ENCODE measurements at regions not wholly inside any gene's neighbourhood (a gene's known extent, or its start where the extent isn't known, plus 50 kb on each side); places are given as distances from the start of the nearest gene placed in this dataset.

GRCh38 chr10:128312250-128312649, 186.0 kb upstream of the MKI67 start:
- intact Hi-C loops (cut with micrococcal nuclease), result no loop called here

GRCh38 chr10:128314686-128315085, 188.5 kb upstream of the MKI67 start:
- intact Hi-C loops (cut with micrococcal nuclease), result no loop called here

- intact Hi-C loops (cut with micrococcal nuclease), result no loop called here
These were observed 190.0 kb upstream of the MKI67 start for GRCh38 chr10:128316121-128316726.

DNA sequence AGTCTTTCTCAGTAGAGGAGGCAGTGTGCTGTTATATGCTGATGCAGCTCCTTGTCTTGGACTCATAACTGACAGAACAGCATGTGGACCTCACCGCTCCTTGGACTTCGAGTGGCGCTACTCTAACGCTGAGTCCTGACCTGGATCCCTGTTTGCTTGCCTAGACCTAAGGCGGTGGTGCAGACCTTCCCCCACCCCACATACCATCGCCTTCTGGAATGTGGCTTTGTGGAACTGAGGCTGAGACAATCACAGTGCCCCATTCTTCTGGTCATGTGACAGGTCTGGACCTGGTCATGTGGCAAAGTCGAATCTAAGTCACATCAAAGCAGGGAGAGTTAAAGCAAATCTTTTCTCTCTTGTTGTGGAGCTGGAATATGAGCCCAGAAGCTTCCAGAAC, 190.7 kb upstream of the MKI67 start:
- intact Hi-C loops (cut with micrococcal nuclease), result no loop called here

GRCh38 chr10:128318366-128318765, 192.1 kb upstream of the MKI67 start:
- intact Hi-C loops (cut with micrococcal nuclease), result no loop called here

GRCh38 chr10:128318913-128319312, 192.7 kb upstream of the MKI67 start:
- intact Hi-C loops (cut with micrococcal nuclease), result no loop called here

- intact Hi-C loops (cut with micrococcal nuclease), result no loop called here
These were observed 195.9 kb upstream of the MKI67 start for GRCh38 chr10:128322106-128322505.

DNA sequence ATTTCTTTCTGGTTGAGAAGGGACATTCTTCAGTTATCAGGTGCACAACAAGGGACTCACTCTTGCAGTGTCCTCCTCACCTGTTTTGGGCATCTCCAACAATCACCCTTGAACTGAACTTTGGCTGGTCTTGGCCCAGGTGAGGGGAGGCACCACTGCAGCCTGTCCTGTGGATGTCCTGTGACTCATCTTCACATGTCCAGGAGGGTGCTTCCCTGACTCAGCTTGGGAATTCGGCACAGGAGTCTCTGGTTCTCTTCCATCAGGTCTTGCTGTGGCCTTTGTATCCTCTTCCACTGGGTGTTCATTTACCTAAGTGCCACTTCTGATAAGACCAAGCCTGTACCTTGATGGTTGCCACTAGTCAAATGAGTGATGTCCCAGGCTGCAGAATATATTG, 196.7 kb upstream of the MKI67 start:
- intact Hi-C loops (cut with micrococcal nuclease), result no loop called here

DNA sequence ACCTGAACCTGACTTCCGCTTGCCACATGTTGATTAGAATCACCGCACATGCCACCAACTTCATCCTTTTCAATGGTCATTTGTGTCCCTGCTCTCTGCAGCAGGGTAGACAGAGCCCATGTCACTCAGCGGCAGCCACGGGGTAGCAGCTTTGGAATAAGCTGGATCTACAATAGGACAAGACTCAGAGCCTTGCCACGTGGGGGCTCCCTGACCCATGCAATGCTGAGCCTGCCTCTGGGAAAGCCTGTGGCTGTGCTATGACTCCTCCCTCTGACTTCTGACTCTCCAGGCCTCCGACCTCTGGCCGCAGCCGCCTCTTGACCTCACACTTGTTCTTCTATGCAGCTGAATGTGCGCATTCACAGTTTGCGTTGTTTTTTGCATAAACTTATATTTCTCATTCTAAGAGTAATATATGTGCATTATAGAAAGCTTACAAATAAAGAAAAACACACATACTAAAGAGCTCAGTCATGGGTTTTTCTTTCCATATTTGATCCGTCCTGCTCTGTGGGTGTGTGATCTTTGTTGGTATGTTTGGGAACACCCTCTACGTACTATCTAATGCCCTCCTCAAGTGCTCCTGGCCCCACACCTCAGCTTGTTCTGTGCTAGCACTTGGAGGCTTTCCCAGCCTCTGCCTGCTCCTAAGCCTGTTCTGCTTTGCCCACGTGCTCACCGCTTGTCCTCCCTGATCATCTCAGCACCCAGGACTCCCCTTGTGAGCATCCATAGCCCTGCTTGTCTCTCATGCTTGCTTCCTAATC, 198.0 kb upstream of the MKI67 start:
- intact Hi-C loops (cut with micrococcal nuclease), result no loop called here

- intact Hi-C loops (cut with micrococcal nuclease), result no loop called here
These were observed 199.6 kb upstream of the MKI67 start for GRCh38 chr10:128325788-128326187.

DNA sequence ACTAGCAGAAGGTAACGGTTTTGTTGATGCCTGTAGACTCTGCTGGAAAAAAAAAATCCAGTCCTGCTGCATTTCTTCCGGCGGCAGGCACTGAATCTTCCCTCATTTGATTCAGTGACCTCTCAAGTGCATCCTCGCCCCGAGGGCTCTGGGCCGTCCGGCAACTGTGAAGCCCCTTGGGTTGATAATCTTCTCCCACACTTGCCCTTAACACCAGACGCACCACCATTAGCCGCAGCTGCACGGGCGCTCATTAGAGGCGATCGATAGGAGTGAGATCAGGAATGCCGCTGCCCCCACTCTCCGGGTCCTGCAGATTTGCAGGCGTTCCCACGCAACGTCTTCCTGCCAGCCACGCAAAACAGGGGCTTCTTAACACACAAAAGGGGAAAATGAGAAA, 200.0 kb upstream of the MKI67 start:
- intact Hi-C loops (cut with micrococcal nuclease), result no loop called here

DNA sequence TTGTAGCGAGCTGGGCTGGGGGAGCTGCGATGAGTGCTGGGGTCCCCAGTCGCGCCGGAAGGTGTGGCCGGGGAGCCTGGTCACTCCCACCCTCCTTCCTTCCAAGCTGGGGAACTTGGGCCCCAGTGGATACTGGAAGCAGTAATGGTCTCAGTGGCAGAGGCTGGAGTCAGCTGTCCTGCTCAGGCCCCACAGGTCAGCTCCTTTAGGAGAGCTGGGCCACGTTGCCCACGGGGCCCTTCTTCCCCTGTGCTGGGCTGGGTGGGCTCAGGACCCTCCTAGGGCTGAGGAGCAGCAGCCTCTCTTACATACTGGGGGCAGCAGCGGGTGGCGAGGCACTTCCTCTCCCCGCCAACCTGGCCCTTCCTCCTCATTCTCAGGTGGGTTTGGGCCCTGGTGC, 200.6 kb upstream of the MKI67 start:
- intact Hi-C loops (cut with micrococcal nuclease), result no loop called here

- intact Hi-C loops (cut with micrococcal nuclease), result no loop called here
These were observed 210.2 kb upstream of the MKI67 start for GRCh38 chr10:128336401-128336800.

DNA sequence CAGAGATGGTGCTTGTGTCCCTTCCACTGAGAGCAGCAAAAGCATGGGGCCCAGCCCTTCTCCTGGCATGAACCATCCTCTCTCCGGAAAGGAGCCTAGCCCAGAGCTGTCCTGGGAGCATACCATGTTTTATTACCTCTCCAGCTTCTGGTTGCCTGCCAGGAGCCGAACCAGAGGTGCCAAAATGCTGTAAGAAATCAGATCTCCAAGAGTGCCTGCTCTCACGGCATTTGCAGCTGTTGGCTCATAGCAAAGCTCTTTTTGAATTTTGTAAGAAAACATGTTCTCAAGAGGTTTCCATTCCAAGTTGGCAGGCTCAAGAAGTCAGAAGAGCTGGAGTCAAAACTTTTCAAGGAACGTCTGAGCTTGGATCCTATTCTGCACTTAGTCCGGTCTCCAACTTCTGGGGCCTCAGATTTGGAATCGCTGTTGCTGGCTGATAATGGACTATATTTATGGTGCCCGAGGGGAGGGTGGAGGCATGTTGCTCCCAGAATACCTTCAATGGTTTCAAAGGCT, 211.7 kb upstream of the MKI67 start:
- intact Hi-C loops (cut with micrococcal nuclease), result no loop called here

- intact Hi-C loops (cut with micrococcal nuclease), result no loop called here
These were observed 212.7 kb upstream of the MKI67 start for GRCh38 chr10:128338951-128339350.

GRCh38 chr10:128339753-128340152, 213.5 kb upstream of the MKI67 start:
- intact Hi-C loops (cut with micrococcal nuclease), result no loop called here

DNA sequence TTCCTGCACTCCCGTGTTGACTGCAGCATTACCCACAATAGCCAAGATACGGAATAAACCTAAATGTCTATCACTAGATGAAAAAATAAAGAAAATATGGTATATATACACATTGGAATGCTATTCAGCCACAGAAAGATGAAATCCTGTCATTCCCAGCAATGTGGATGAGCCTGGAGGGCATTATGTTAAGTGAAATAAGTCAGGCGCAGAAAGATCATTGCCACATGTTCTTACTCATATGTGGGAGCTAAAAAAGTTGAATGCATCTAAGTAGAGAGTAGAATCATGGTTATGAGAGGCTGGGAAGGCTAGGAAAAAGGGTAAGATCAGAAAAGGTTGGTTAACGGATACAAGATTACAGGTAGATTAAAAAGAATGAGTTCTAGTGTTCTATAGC, 219.1 kb upstream of the MKI67 start:
- intact Hi-C loops (cut with micrococcal nuclease), result no loop called here

- intact Hi-C loops (cut with micrococcal nuclease), result no loop called here
These were observed 234.6 kb upstream of the MKI67 start for GRCh38 chr10:128360783-128361182.

DNA sequence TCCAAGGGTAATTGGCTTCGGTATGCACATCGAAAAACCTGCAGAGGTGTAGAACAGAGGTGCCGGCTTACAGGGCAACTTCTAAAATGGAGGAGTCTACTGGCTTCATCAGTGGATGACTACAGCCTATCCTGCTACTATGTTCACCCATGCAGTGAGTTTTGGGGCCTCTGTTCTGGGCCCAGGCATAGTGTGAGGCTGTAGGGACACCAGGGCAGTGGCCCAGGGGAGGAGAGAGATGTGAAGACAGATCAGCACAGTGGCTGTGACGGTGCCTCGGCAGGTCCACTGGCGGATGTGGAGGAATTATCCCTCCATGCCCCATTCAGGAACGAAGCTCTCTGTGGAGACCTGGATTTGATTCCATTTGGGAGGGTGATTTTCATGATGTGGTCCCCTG, 235.3 kb upstream of the MKI67 start:
- intact Hi-C loops (cut with micrococcal nuclease), result no loop called here

DNA sequence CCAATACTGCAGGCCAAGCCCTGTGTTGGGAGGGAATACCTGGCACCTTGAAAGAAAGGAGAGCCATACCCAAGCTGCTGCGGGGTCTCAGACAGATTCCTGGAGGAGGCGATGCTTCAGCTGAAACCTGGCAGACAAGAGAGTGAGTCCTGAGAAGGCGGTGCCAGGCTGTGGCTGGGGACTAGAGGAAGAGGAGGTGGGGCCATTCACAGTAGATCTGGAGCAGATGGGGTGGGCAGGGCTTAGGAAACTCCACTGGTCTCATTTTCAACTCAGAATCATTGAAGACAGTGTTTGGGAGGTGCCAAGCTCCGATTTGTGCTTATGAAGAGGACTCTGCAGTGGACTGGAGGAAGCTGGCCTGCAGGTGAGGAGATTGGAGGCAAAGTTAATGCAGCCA, 236.3 kb upstream of the MKI67 start:
- intact Hi-C loops (cut with micrococcal nuclease), result no loop called here

GRCh38 chr10:128364631-128365030, 238.4 kb upstream of the MKI67 start:
- intact Hi-C loops (cut with micrococcal nuclease), result no loop called here

- intact Hi-C loops (cut with micrococcal nuclease), result no loop called here
These were observed 239.0 kb upstream of the MKI67 start for GRCh38 chr10:128365156-128365725.

GRCh38 chr10:128367807-128368206, 241.6 kb upstream of the MKI67 start:
- intact Hi-C loops (cut with micrococcal nuclease), result no loop called here
